ENCODE measurements at regions not wholly inside any gene's neighbourhood (a gene's known extent, or its start where the extent isn't known, plus 50 kb on each side); places are given as distances from the start of the nearest gene placed in this dataset.

DNA sequence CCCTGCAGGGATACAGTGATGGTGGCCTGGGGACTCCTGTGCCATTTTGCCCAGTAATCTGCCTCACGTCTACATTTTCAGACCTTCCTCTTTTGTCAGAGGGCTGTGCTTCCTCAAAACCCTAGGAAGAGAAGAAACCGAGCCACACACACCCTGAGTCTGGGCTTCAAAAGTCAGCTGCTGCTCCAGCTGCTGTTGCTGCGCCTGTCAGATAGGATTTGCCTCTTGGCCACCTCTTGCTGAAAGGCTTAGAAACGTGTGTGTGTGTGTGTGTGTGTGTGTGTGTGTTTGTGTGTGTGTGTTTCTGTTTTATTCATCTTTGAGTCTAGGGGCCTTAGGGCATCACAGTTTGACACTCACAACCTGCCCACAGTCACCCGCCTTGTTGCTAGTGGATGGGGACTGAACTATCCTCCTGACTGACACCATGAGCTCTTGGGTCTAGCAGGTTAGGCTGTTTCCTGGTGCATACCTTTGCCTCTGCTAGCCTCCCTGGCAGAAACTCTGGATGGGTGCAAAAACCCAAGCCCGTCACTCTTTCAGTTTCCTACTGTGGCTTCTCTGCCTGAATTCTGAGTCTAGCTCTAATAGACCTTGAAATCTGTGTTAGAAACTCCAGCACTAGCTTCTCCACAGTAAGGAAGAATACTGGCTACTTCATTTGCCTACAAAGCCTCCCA is 94.9 kb upstream of the CEP85L start:
- TF ChIP-seq, protein P1, sequence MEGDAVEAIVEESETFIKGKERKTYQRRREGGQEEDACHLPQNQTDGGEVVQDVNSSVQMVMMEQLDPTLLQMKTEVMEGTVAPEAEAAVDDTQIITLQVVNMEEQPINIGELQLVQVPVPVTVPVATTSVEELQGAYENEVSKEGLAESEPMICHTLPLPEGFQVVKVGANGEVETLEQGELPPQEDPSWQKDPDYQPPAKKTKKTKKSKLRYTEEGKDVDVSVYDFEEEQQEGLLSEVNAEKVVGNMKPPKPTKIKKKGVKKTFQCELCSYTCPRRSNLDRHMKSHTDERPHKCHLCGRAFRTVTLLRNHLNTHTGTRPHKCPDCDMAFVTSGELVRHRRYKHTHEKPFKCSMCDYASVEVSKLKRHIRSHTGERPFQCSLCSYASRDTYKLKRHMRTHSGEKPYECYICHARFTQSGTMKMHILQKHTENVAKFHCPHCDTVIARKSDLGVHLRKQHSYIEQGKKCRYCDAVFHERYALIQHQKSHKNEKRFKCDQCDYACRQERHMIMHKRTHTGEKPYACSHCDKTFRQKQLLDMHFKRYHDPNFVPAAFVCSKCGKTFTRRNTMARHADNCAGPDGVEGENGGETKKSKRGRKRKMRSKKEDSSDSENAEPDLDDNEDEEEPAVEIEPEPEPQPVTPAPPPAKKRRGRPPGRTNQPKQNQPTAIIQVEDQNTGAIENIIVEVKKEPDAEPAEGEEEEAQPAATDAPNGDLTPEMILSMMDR (IDR thresholded peaks at IDR 0.05; ENCODE audit: borderline replicate concordance, extremely low read depth, insufficient read depth), result no peak
- DNase-seq, result peak in 1 of 5 donors; percentile 22
- intact Hi-C loops (cut with DNase I), result no loop called here

DNA sequence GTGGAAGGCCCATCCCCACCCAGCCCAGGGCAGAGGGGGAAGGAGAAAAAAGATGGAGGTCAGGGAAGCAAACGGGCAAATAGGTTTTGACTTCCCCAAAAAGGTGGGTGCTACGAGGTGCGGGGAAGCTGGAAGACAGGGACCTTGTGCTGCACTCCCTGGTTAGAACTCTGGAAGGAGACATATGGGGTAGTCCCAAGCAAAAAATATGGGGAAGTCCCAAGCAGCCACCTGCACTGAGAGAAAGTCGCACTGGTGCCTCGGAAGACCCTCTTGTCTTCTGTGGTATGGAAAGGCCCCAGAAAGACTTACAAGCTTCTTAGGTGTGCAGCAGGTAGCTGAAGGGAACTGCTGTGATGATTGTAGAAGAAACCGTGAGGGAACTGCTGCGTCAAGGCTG is 93.8 kb upstream of the CEP85L start:
- intact Hi-C loops (cut with DNase I), result no loop called here
- H3K4me3 ChIP-seq (ENCODE audit: low read length in 3 of 3), result no peak overlapping the region

More for the DNA sequence above, 94.9 kb upstream of the CEP85L start:
- no peaks in the 10 kb centered on the region for H3K27me3 ChIP-seq (ENCODE audit: control insufficient read depth, insufficient read depth, low read length)
- H3K4me1 ChIP-seq (ENCODE audit: control insufficient read depth in 2 of 3, insufficient read depth in 2 of 3, low read depth in 1 of 3, low read length in 3 of 3), result no peaks in the 10 kb centered on the region
- H3K9me3 ChIP-seq (ENCODE audit: control insufficient read depth in 2 of 3, insufficient read depth in 1 of 3, low read length in 3 of 3), result no peaks in the 10 kb centered on the region
- H3K4me3 ChIP-seq (ENCODE audit: low read length in 3 of 3), result no peak overlapping the region
- H3K36me3 ChIP-seq (ENCODE audit: control insufficient read depth in 2 of 3, insufficient read depth in 3 of 3, low read length in 3 of 3), result no peaks in the 10 kb centered on the region
- H3K9ac ChIP-seq (ENCODE audit: low read length in 3 of 3), result no peak overlapping the region
- no peak overlapping the region for H3K27ac ChIP-seq (ENCODE audit: low read depth in 2 of 2, low read length in 2 of 2)
- no peak for FAIRE-seq

DNA sequence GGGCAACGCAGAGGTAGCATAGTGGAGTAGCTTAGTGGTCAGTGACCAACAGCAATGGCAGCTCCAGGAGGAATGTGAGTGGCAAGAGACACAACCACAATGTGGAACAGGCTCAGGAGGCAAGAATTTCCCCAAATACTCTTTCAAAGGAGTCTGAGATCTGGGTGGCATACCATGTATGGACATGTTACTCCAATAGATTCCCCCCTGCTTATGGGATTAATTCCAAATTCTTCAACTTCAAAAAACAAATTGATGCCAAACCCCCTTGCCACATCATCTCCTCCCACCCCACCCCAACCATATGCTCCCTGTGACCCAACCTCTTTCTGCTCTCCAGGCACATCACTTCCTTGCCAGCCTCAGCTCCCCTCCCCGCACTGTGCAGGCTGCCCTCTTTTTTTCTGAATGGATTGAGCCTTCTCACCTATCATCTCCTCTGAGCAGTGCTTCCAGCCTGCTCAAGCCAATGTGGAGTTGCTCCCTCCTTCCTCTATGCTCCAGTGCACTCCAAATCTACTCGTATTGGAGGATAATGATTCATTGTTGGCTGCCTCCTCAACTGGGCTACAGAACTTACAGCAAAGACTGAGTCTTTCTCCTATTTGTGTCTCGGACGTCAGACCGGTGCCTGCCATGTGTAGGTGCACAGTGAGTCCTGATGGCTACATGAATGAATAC is 93.0 kb upstream of the CEP85L start:
- no peaks in the 10 kb centered on the region for H3K9me3 ChIP-seq (ENCODE audit: control insufficient read depth in 2 of 3, insufficient read depth in 1 of 3, low read length in 3 of 3)
- FAIRE-seq (no peak), DNase-seq (no peak)
- TF ChIP-seq, protein P1 (IDR thresholded peaks at IDR 0.05; ENCODE audit: borderline replicate concordance, extremely low read depth, insufficient read depth), result no peak
- H3K27ac ChIP-seq (ENCODE audit: low read depth in 2 of 2, low read length in 2 of 2), result no peak overlapping the region
- intact Hi-C loops (cut with DNase I), result no loop called here
- H3K27me3 ChIP-seq (ENCODE audit: control insufficient read depth, insufficient read depth, low read length), result no peaks in the 10 kb centered on the region
- no peak overlapping the region for H3K4me3 ChIP-seq (ENCODE audit: low read length in 3 of 3)
- H3K9ac ChIP-seq (ENCODE audit: low read length in 3 of 3), result no peak overlapping the region
- no peaks in the 10 kb centered on the region for H3K36me3 ChIP-seq (ENCODE audit: control insufficient read depth in 2 of 3, insufficient read depth in 3 of 3, low read length in 3 of 3)
- H3K4me1 ChIP-seq (ENCODE audit: control insufficient read depth in 2 of 3, insufficient read depth in 2 of 3, low read depth in 1 of 3, low read length in 3 of 3), result no peaks in the 10 kb centered on the region

More for the DNA sequence above, 93.8 kb upstream of the CEP85L start:
- Histone ChIP-seq H3K9ac (ENCODE audit: low read length in 3 of 3) (no peak overlapping the region), H3K27me3 (ENCODE audit: control insufficient read depth, insufficient read depth, low read length) (no peaks in the 10 kb centered on the region), H3K9me3 (ENCODE audit: control insufficient read depth in 2 of 3, insufficient read depth in 1 of 3, low read length in 3 of 3) (no peaks in the 10 kb centered on the region), H3K4me1 (ENCODE audit: control insufficient read depth in 2 of 3, insufficient read depth in 2 of 3, low read depth in 1 of 3, low read length in 3 of 3) (no peaks in the 10 kb centered on the region), H3K27ac (ENCODE audit: low read depth in 2 of 2, low read length in 2 of 2) (no peak overlapping the region), H3K36me3 (ENCODE audit: control insufficient read depth in 2 of 3, insufficient read depth in 3 of 3, low read length in 3 of 3) (no peaks in the 10 kb centered on the region)
- FAIRE-seq (no peak), DNase-seq (no peak)
- TF ChIP-seq, protein P1 (IDR thresholded peaks at IDR 0.05; ENCODE audit: borderline replicate concordance, extremely low read depth, insufficient read depth), result no peak
